ENCODE measurements at regions not wholly inside any gene's neighbourhood (a gene's known extent, or its start where the extent isn't known, plus 50 kb on each side); places are given as distances from the start of the nearest gene placed in this dataset.

DNA sequence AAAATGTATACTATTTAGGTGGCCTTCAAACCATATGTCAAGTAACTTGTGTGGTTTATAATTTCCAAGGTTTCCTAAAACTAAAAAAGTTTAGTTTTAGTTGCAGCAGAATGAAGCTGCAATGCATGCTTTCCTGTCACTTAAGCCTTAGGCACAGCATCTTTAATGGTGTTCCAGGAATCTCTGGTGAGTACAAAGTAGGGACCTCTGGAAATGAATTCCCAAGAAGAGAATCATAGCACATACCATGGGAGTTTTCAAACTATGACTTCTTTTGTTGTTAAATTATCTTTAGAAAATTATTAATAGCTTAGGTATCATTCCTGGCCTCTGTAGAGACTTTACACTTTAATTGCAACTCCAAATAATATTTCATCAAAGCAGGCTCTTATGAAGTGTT, 1005.9 kb upstream of the PABPC4L start:
- no peak for TF ChIP-seq POLR2A (IDR thresholded peaks at IDR 0.05)
- TF ChIP-seq, protein P1, sequence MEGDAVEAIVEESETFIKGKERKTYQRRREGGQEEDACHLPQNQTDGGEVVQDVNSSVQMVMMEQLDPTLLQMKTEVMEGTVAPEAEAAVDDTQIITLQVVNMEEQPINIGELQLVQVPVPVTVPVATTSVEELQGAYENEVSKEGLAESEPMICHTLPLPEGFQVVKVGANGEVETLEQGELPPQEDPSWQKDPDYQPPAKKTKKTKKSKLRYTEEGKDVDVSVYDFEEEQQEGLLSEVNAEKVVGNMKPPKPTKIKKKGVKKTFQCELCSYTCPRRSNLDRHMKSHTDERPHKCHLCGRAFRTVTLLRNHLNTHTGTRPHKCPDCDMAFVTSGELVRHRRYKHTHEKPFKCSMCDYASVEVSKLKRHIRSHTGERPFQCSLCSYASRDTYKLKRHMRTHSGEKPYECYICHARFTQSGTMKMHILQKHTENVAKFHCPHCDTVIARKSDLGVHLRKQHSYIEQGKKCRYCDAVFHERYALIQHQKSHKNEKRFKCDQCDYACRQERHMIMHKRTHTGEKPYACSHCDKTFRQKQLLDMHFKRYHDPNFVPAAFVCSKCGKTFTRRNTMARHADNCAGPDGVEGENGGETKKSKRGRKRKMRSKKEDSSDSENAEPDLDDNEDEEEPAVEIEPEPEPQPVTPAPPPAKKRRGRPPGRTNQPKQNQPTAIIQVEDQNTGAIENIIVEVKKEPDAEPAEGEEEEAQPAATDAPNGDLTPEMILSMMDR (IDR thresholded peaks at IDR 0.05): no peak
- TF ChIP-seq POLR2AphosphoS5 (IDR thresholded peaks at IDR 0.05): no peak

All from prostate gland (tissue), 2 donors.